SK-N-SH (cell line): ENCODE measurements at regions not wholly inside any gene's neighbourhood (a gene's known extent, or its start where the extent isn't known, plus 50 kb on each side); places are given as distances from the start of the nearest gene placed in this dataset.

Experiments
- CTCF ChIA-PET: fragments of 300-600, 350-600 bp; formaldehyde crosslinking; extraction: SDS; loops from one replicate; lab custom pipeline; 2021; lab: Yijun Ruan, JAX
- POLR2A ChIA-PET: fragments of 350-600 bp; sonication (Branson Sonifier 250); formaldehyde crosslinking; extraction: SDS; loops from one replicate; lab custom pipeline; 2020; ENCODE audit warnings: antibody characterized with exemption, inconsistent platforms; lab: Yijun Ruan, JAX
- DNase-seq: peaks from one replicate; pipeline ENCODE4 v3.0.0; 2012
- H2AFZ ChIP-seq: fragments of 200-600 bp; sonication (generic); 2 replicates; pipeline ENCODE4 v1.8.1; 2016; ENCODE audit warnings: antibody characterized with exemption, mild to moderate bottlenecking, low read depth
- H3F3A ChIP-seq: fragments of 200-600 bp; sonication (generic); replicated peaks from 2 replicates; pipeline ENCODE3; 2016; ENCODE audit warnings: antibody characterized with exemption, mild to moderate bottlenecking; ENCODE audit not compliant: insufficient read depth
- H3K27ac ChIP-seq, 2 experiments: fragments of 200-500 bp in 1 of 2; fragments of 200-600 bp in 1 of 2; sonication (Bioruptor generic) in 1 of 2; sonication (generic), shearing (Covaris generic) in 1 of 2; 2 replicates each; pipeline versions ENCODE4 v1.5.1 to v1.6.1; 2014 to 2016; ENCODE audit warnings: low read depth in 2 of 2, inconsistent platforms in 1 of 2, low read length in 1 of 2, mild to moderate bottlenecking in 1 of 2, mixed read lengths in 1 of 2
- H3K27me3 ChIP-seq: fragments of 200-600 bp; sonication (generic), shearing (Covaris generic); 2 replicates; pipeline ENCODE4 v1.6.1; 2016; ENCODE audit warnings: mixed run types; ENCODE audit not compliant: insufficient read depth
- H3K36me3 ChIP-seq, 2 experiments: fragments of 200-500 bp in 1 of 2; fragments of 200-600 bp in 1 of 2; sonication (Bioruptor generic) in 1 of 2; sonication (generic) in 1 of 2; replicated peaks in 1 of 2; 2 replicates each; pipeline versions ENCODE3 to v1.5.1; 2014 to 2016; ENCODE audit warnings: low read length in 1 of 2, mild to moderate bottlenecking in 1 of 2; ENCODE audit not compliant: insufficient read depth in 2 of 2, control insufficient read depth in 1 of 2
- H3K4me1 ChIP-seq, 2 experiments: fragments of 200-500 bp in 1 of 2; fragments of 200-600 bp in 1 of 2; sonication (Bioruptor generic) in 1 of 2; sonication (generic), shearing (Covaris generic) in 1 of 2; 2 replicates each; pipeline versions ENCODE4 v1.5.1 to v1.6.1; 2014 to 2016; ENCODE audit warnings: low read depth in 1 of 2, low read length in 1 of 2, mixed run types in 1 of 2; ENCODE audit not compliant: insufficient read depth in 2 of 2, control insufficient read depth in 1 of 2
- H3K4me2 ChIP-seq: fragments of 200-600 bp; sonication (generic), shearing (Covaris generic); 2 replicates; pipeline ENCODE4 v1.6.1; 2017; ENCODE audit warnings: mixed run types
- H3K4me3 ChIP-seq, 2 experiments: fragments of 200-500 bp in 1 of 2; fragments of 200-600 bp in 1 of 2; sonication (Bioruptor generic) in 1 of 2; sonication (generic), shearing (Covaris generic) in 1 of 2; 2 replicates each; pipeline versions ENCODE4 v1.5.1 to v1.8.1; 2014 to 2016; ENCODE audit warnings: low read depth in 2 of 2, inconsistent platforms in 1 of 2, low read length in 1 of 2, mild to moderate bottlenecking in 1 of 2, mixed read lengths in 1 of 2, moderate library complexity in 1 of 2
- H3K79me2 ChIP-seq: fragments of 200-600 bp; sonication (generic); 2 replicates; pipeline ENCODE4 v1.8.1; 2017; ENCODE audit warnings: mild to moderate bottlenecking; ENCODE audit not compliant: insufficient read depth
- H3K9ac ChIP-seq: fragments of 200-600 bp; sonication (generic); 2 replicates; pipeline ENCODE4 v1.6.1; 2017; ENCODE audit warnings: mixed run types
- H3K9me2 ChIP-seq: fragments of 200-600 bp; sonication (generic); 2 replicates; pipeline ENCODE4 v1.6.1; 2017; ENCODE audit warnings: mixed run types
- H3K9me3 ChIP-seq: fragments of 200-600 bp; sonication (generic); 2 replicates; pipeline ENCODE4 v1.6.1; 2017; ENCODE audit warnings: mixed run types, mild to moderate bottlenecking, moderate library complexity
- H4K20me1 ChIP-seq: fragments of 200-600 bp; sonication (generic); 2 replicates; pipeline ENCODE4 v1.6.1; 2017; ENCODE audit warnings: mild to moderate bottlenecking, mixed run types; ENCODE audit not compliant: insufficient read depth
- ELF1 ChIP-seq: IDR thresholded peaks from 2 replicates; pipeline ENCODE4 v1.4.0; 2012
- EZH2phosphoT487 ChIP-seq: fragments of 200-600 bp; sonication (generic); IDR thresholded peaks from 2 replicates; pipeline ENCODE4 v1.6.1; 2017; ENCODE audit warnings: low read depth, mixed run types, mild to moderate bottlenecking, antibody characterized with exemption, moderate library complexity, borderline replicate concordance
- FOSL2 ChIP-seq: IDR thresholded peaks from 2 replicates; pipeline ENCODE4 v1.4.0; 2012; ENCODE audit warnings: low read depth, mild to moderate bottlenecking, moderate library complexity, borderline replicate concordance
- FOXJ3 ChIP-seq: sonication (generic); formaldehyde crosslinking; IDR thresholded peaks from 2 replicates; pipeline ENCODE4 v1.5.1; 2020; ENCODE audit warnings: mild to moderate bottlenecking, missing genetic modification reagents
- FOXM1 ChIP-seq: IDR thresholded peaks from 2 replicates; pipeline ENCODE4 v1.4.0; 2012; ENCODE audit warnings: low read depth, mild to moderate bottlenecking
- GABPA ChIP-seq: IDR thresholded peaks from 2 replicates; pipeline ENCODE4 v1.4.0; 2012; ENCODE audit warnings: low read depth, mild to moderate bottlenecking
- GATA2 ChIP-seq: sonication (generic); formaldehyde crosslinking; IDR thresholded peaks from 2 replicates; pipeline ENCODE4 v1.5.0; 2020; ENCODE audit warnings: mild to moderate bottlenecking, missing genetic modification reagents
- IRF3 ChIP-seq: fragments of 150-350 bp; IDR thresholded peaks from 2 replicates; pipeline ENCODE4 v1.6.1; 2016; ENCODE audit warnings: mild to moderate bottlenecking, low read depth, low read length
- MAX ChIP-seq: IDR thresholded peaks from 2 replicates; pipeline ENCODE4 v1.4.0; 2012; ENCODE audit warnings: low read depth
- MEF2A ChIP-seq: IDR thresholded peaks from 2 replicates; pipeline ENCODE4 v1.4.0; 2012; ENCODE audit warnings: low read depth, borderline replicate concordance
- MXI1 ChIP-seq: IDR thresholded peaks from 2 replicates; pipeline ENCODE4 v1.6.1; 2012; ENCODE audit warnings: mild to moderate bottlenecking, low read depth, low read length, improper control_type of control experiment
- POLR2AphosphoS5 ChIP-seq: IDR thresholded peaks from 2 replicates; pipeline ENCODE4 v1.6.1; 2012; ENCODE audit warnings: low read depth, low read length
- RCOR1 ChIP-seq: fragments of 150-350 bp; IDR thresholded peaks from 2 replicates; pipeline ENCODE4 v1.6.1; 2017; ENCODE audit warnings: antibody characterized with exemption, low read length
- REST ChIP-seq: IDR thresholded peaks from 2 replicates; pipeline ENCODE4 v1.6.1; 2012; ENCODE audit warnings: mild to moderate bottlenecking, low read depth, low read length, moderate library complexity
- RFX5 ChIP-seq: IDR thresholded peaks from 2 replicates; pipeline ENCODE4 v1.6.1; 2012; ENCODE audit warnings: mild to moderate bottlenecking, improper control_type of control experiment, low read length
- TCF12 ChIP-seq: IDR thresholded peaks from 2 replicates; pipeline ENCODE4 v1.4.0; 2012
- USF1 ChIP-seq: IDR thresholded peaks from 2 replicates; pipeline ENCODE4 v1.4.0; 2012; ENCODE audit warnings: low read depth, borderline replicate concordance
- USF2 ChIP-seq: fragments of 150-350 bp; IDR thresholded peaks from 2 replicates; pipeline ENCODE4 v1.6.1; 2017; ENCODE audit warnings: antibody characterized with exemption, low read length, low read depth, borderline replicate concordance
- YY1 ChIP-seq: IDR thresholded peaks from 2 replicates; pipeline ENCODE4 v1.4.0; 2012; ENCODE audit warnings: low read depth, mild to moderate bottlenecking
- WGBS: methylation state at CpG from one replicate; pipeline ENCODE4 v1.1.6; 2017; ENCODE audit warnings: low lambda C conversion rate; 5-methylcytosine and 5-hydroxymethylcytosine counted together

- Histone ChIP-seq H3K27me3 (no peaks in the 10 kb centered on the region), H3K27ac (no peak overlapping the region), H3K79me2 (no peaks in the 10 kb centered on the region), H3K4me2 (no peak overlapping the region), H3K9me2 (no peaks in the 10 kb centered on the region)
- DNase-seq = no peak
- no peak for TF ChIP-seq GATA2 (CRISPR knock-in tag)
- no peak for TF ChIP-seq MEF2A
- TF ChIP-seq, all 33 proteins: peak for 0
- POLR2A ChIA-PET = no interaction called here
- Histone ChIP-seq H3K36me3 (no peaks in the 10 kb centered on the region), H3F3A (no peaks in the 10 kb centered on the region), H3K4me1 (no peaks in the 10 kb centered on the region), H2AFZ (no peak overlapping the region), H3K9ac (no peak overlapping the region), H3K4me3 (no peak overlapping the region), H4K20me1 (no peaks in the 10 kb centered on the region), H3K9me3 (peaks cover 7% of the 10 kb centered on the region; the same call in 1 of the 2 replicates)
- CTCF ChIA-PET = no interaction called here
Observed at GRCh38 chr5:110072651-110073050, 382.9 kb downstream of the MAN2A1 start.

GRCh38 chr5:110073534-110073933, 383.8 kb downstream of the MAN2A1 start:
- no peaks in the 10 kb centered on the region for H3K27me3 ChIP-seq
- ChIA-PET POLR2A (no interaction called here), CTCF (no interaction called here)
- no peak overlapping the region for H3K27ac ChIP-seq
- no peaks in the 10 kb centered on the region for H4K20me1 ChIP-seq
- no peaks in the 10 kb centered on the region for H3K36me3 ChIP-seq
- TF ChIP-seq FOXJ3 = no peak
- TF ChIP-seq MAX = no peak
- TF ChIP-seq POLR2AphosphoS5 = no peak
- no peak for TF ChIP-seq YY1
- TF ChIP-seq IRF3 = no peak
- no peak for TF ChIP-seq ELF1
- no peak for TF ChIP-seq EZH2phosphoT487
- TF ChIP-seq USF2 = no peak
- no peak for TF ChIP-seq TCF12
- no peak for TF ChIP-seq MXI1
- no peak for TF ChIP-seq FOSL2
- no peak for TF ChIP-seq RFX5
- TF ChIP-seq GABPA = no peak
- no peak for TF ChIP-seq USF1
- no peak for TF ChIP-seq FOXM1
- no peak for TF ChIP-seq RCOR1
- TF ChIP-seq REST = no peak
- no peak overlapping the region for H3K4me3 ChIP-seq
- H3F3A ChIP-seq = no peaks in the 10 kb centered on the region
- H3K9me3 ChIP-seq = peaks cover 7% of the 10 kb centered on the region; the same call in 1 of the 2 replicates
- no peak for DNase-seq
- no peak overlapping the region for H2AFZ ChIP-seq
- H3K9ac ChIP-seq = no peak overlapping the region
- no peaks in the 10 kb centered on the region for H3K4me1 ChIP-seq
- 7% methylated on average over 2 of the region's 2 CpGs for WGBS
- no peaks in the 10 kb centered on the region for H3K9me2 ChIP-seq
- H3K4me2 ChIP-seq = no peak overlapping the region
- no peaks in the 10 kb centered on the region for H3K79me2 ChIP-seq
